Panc1 (cell line): ENCODE measurements at regions not wholly inside any gene's neighbourhood (a gene's known extent, or its start where the extent isn't known, plus 50 kb on each side); places are given as distances from the start of the nearest gene placed in this dataset.

Source experiments
- ATAC-seq: fragments of 200-7000 bp; cut with Tn5 transposase; 2 replicates; pipeline ENCODE4 v1.9.1; 2020; ENCODE audit warnings: mild to moderate bottlenecking, moderate library complexity
- BruUV-seq: library from RNA; stranded (reverse); fragments of 400-500 nt; replicated peaks from 2 replicates; lab custom pipeline; 2021; lab: Mats Ljungman, UMichigan
- CTCF ChIA-PET: fragments of 300-600 bp; sonication (Branson Sonifier 250); formaldehyde crosslinking; loops from one replicate; lab custom pipeline; 2022; ENCODE audit warnings: antibody characterized with exemption; lab: Charles Lee
- POLR2A ChIA-PET: fragments of 300-600 bp; sonication (Branson Sonifier 250); formaldehyde crosslinking; loops from one replicate; lab custom pipeline; 2022; ENCODE audit warnings: antibody characterized with exemption; lab: Charles Lee
- DNase-seq: peaks from one replicate; pipeline ENCODE4 v3.0.0-alpha.2; 2010; ENCODE audit warnings: low read depth, low spot score
- H3K27ac ChIP-seq: 2 replicates; pipeline ENCODE4 v1.5.1; 2011; ENCODE audit warnings: mild to moderate bottlenecking, low read length, inconsistent platforms
- H3K27me3 ChIP-seq: fragments of 200-500 bp; sonication (Bioruptor generic); 2 replicates; pipeline ENCODE4 v1.6.0; 2014; ENCODE audit warnings: low read length, inconsistent platforms; ENCODE audit not compliant: control insufficient read depth, insufficient read depth
- H3K36me3 ChIP-seq: fragments of 200-500 bp; sonication (Bioruptor generic); 2 replicates; pipeline ENCODE4 v1.5.1; 2014; ENCODE audit warnings: inconsistent platforms, mild to moderate bottlenecking, low read length, moderate library complexity; ENCODE audit not compliant: control insufficient read depth, insufficient read depth
- H3K4me1 ChIP-seq: 2 replicates; pipeline ENCODE4 v1.5.1; 2011; ENCODE audit warnings: inconsistent platforms, mild to moderate bottlenecking, low read length, moderate library complexity; ENCODE audit not compliant: control insufficient read depth, insufficient read depth
- H3K4me3 ChIP-seq, 2 experiments: 2 replicates each; pipeline ENCODE4 v1.5.1; 2011 to 2012; ENCODE audit warnings: low read depth in 2 of 2, low read length in 2 of 2, mild to moderate bottlenecking in 2 of 2, inconsistent platforms in 1 of 2, moderate library complexity in 1 of 2
- H3K9me3 ChIP-seq: fragments of 200-500 bp; sonication (Bioruptor generic); 2 replicates; pipeline ENCODE4 v1.5.1; 2014; ENCODE audit warnings: low read depth, mild to moderate bottlenecking, inconsistent platforms, low read length, moderate library complexity; ENCODE audit not compliant: control insufficient read depth, insufficient read depth
- CTCF ChIP-seq: fragments of 450-650 bp; IDR thresholded peaks from 2 replicates; pipeline ENCODE4 v1.5.1; 2017; ENCODE audit warnings: mild to moderate bottlenecking
- POLR2AphosphoS5 ChIP-seq: IDR thresholded peaks from 2 replicates; pipeline ENCODE4 v1.6.1; 2012; ENCODE audit warnings: mild to moderate bottlenecking, low read depth, low read length, moderate library complexity
- REST ChIP-seq, 2 experiments: IDR thresholded peaks; 2 replicates each; pipeline ENCODE4 v1.6.1; 2011 to 2012; ENCODE audit warnings: low read depth in 2 of 2, control low read depth in 1 of 2, low read length in 1 of 2, mild to moderate bottlenecking in 1 of 2, moderate library complexity in 1 of 2; ENCODE audit not compliant: insufficient read depth in 1 of 2
- SIN3A ChIP-seq: IDR thresholded peaks from 2 replicates; pipeline ENCODE4 v1.6.1; 2012; ENCODE audit warnings: low read depth, mild to moderate bottlenecking, low read length, moderate library complexity, borderline replicate concordance; ENCODE audit not compliant: insufficient read depth
- TCF7L2 ChIP-seq: IDR thresholded peaks from 2 replicates; pipeline ENCODE4 v1.6.1; 2011; ENCODE audit warnings: mild to moderate bottlenecking, low read depth, low read length, inconsistent platforms
- in situ Hi-C: cut with HindIII; loops from 2 replicates; pipeline ENCODE4 v1.10.0; 2016; ENCODE audit warnings: low sequenced_read_pairs, low pct_unique_long_range_greater_than_20kb
- intact Hi-C: fragments of 100-400 bp; cut with micrococcal nuclease; formaldehyde crosslinking; loops from one replicate; pipeline ENCODE4 v1.10.0; 2022; ENCODE audit not compliant: unreplicated experiment

- Histone ChIP-seq H3K4me1 (no peaks in the 10 kb centered on the region), H3K27me3 (no peaks in the 10 kb centered on the region), H3K36me3 (no peaks in the 10 kb centered on the region), H3K27ac (no peak overlapping the region), H3K9me3 (no peaks in the 10 kb centered on the region), H3K4me3 (no peak overlapping the region)
- intact Hi-C loops, result no loop called here
- in situ Hi-C loops, result no loop called here
- BruUV-seq, result no TSS peak
- ATAC-seq, result no peak
- POLR2A ChIA-PET, result no interaction called here
- no peak for TF ChIP-seq TCF7L2
- no peak for TF ChIP-seq REST (IDR thresholded peaks at IDR 0.05; ENCODE audit: insufficient read depth in 1 of 2, low read depth in 2 of 2, low read length in 1 of 2)
- no peak for TF ChIP-seq POLR2AphosphoS5
- TF ChIP-seq CTCF, result no peak
- no peak for TF ChIP-seq SIN3A
- CTCF ChIA-PET, result no interaction called here
- DNase-seq, result no peak
Measured at GRCh38 chr6:91383207-91383606, 796.3 kb upstream of the MAP3K7 start.

GRCh38 chr6:91376686-91377085, 789.8 kb upstream of the MAP3K7 start:
- Histone ChIP-seq H3K36me3 (no peaks in the 10 kb centered on the region), H3K27me3 (no peaks in the 10 kb centered on the region), H3K4me3 (no peak overlapping the region), H3K4me1 (no peaks in the 10 kb centered on the region), H3K9me3 (no peaks in the 10 kb centered on the region), H3K27ac (no peak overlapping the region)
- DNase-seq, result no peak
- no TSS peak for BruUV-seq
- in situ Hi-C loops (no loop called here), intact Hi-C loops (no loop called here)
- TF ChIP-seq REST (IDR thresholded peaks at IDR 0.05; ENCODE audit: insufficient read depth in 1 of 2, low read depth in 2 of 2, low read length in 1 of 2) (no peak), TCF7L2 (no peak), SIN3A (no peak), POLR2AphosphoS5 (no peak), CTCF (no peak)
- ATAC-seq, result no peak
- ChIA-PET CTCF (no interaction called here), POLR2A (no interaction called here)
